A549 (cell line): ENCODE measurements at regions not wholly inside any gene's neighbourhood (a gene's known extent, or its start where the extent isn't known, plus 50 kb on each side); places are given as distances from the start of the nearest gene placed in this dataset.

Experiments used
- HEYL ChIP-seq: fragments of 250-450 bp; sonication (Bioruptor Pico); IDR thresholded peaks from 2 replicates; pipeline ENCODE4 v1.8.0; 2021; ENCODE audit warnings: mild to moderate bottlenecking, moderate library complexity
- RCOR1 ChIP-seq: fragments of 150-350 bp; IDR thresholded peaks from 2 replicates; pipeline ENCODE4 v1.6.1; 2014; ENCODE audit warnings: antibody characterized with exemption, low read length, low read depth
- TF ChIP-seq, protein P1 (sequence below): fragments of >200 bp; sonication (Bioruptor Twin); formaldehyde crosslinking; IDR thresholded peaks from 3 replicates; pipeline ENCODE4 v1.5.1; 2016

DNA sequence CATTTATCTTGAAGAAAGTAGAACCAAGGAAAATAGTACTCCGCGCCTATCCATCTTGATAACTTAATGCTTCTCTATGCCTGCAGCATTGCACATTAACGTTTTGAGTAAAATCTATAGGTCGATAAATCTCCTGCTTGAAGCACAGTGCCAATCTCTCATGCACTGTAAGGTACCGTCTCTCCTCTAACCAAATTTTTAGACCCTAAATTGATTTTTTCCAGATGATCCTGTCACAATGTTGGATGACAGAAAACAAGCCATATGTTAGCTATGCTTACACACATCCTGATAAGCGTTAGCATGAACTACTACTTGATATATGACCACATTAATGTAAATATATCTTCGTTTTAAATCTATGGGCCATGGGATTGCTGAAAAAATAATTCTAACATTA lies 723.8 kb upstream of the CDH6 start:
- no peak for TF ChIP-seq HEYL
- TF ChIP-seq, protein P1, sequence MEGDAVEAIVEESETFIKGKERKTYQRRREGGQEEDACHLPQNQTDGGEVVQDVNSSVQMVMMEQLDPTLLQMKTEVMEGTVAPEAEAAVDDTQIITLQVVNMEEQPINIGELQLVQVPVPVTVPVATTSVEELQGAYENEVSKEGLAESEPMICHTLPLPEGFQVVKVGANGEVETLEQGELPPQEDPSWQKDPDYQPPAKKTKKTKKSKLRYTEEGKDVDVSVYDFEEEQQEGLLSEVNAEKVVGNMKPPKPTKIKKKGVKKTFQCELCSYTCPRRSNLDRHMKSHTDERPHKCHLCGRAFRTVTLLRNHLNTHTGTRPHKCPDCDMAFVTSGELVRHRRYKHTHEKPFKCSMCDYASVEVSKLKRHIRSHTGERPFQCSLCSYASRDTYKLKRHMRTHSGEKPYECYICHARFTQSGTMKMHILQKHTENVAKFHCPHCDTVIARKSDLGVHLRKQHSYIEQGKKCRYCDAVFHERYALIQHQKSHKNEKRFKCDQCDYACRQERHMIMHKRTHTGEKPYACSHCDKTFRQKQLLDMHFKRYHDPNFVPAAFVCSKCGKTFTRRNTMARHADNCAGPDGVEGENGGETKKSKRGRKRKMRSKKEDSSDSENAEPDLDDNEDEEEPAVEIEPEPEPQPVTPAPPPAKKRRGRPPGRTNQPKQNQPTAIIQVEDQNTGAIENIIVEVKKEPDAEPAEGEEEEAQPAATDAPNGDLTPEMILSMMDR, result no peak
- no peak for TF ChIP-seq RCOR1
